ENCODE measurements at regions not wholly inside any gene's neighbourhood (a gene's known extent, or its start where the extent isn't known, plus 50 kb on each side); places are given as distances from the start of the nearest gene placed in this dataset.
A peak's percentile ranks its signal among the peaks of the same experiment; 100 is the strongest.
"Not testable (repeated sequence)": the region's sequence is repeated elsewhere in the genome, so short reads cannot be mapped to it uniquely, and the experiment has no call there.

DNA sequence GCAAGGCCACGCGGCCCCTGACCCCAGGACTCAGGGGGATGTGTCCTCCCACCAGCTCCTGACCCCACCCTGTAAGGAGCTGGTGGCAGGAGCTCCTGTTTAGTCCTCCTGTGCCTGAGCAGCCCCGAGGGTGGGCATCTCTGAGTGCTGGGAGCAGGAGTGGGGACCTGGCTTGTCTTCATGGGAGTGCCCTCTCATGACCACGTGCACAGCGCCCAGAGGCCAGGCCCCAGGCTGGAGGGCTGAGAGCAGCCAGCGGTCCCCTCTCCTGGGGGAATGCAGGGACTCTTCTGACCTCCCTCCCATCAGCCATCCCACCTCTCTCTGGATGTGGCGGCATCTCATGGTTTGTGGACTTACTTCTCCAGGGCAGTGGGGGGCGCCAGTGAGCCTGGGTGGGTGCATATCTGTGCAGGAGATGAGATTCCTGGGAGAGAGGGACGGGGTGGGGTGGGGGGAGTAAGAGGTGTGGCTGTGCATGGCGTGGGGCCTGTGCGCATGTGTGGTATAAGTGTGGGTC is 205.6 kb downstream of the TBC1D2B start:
- DNase-seq, result no peak
- Histone ChIP-seq H3K9me3 (no peaks in the 10 kb centered on the region), H3K4me3 (no peak overlapping the region), H3K27me3 (no peaks in the 10 kb centered on the region), H3K36me3 (no peaks in the 10 kb centered on the region)

DNA sequence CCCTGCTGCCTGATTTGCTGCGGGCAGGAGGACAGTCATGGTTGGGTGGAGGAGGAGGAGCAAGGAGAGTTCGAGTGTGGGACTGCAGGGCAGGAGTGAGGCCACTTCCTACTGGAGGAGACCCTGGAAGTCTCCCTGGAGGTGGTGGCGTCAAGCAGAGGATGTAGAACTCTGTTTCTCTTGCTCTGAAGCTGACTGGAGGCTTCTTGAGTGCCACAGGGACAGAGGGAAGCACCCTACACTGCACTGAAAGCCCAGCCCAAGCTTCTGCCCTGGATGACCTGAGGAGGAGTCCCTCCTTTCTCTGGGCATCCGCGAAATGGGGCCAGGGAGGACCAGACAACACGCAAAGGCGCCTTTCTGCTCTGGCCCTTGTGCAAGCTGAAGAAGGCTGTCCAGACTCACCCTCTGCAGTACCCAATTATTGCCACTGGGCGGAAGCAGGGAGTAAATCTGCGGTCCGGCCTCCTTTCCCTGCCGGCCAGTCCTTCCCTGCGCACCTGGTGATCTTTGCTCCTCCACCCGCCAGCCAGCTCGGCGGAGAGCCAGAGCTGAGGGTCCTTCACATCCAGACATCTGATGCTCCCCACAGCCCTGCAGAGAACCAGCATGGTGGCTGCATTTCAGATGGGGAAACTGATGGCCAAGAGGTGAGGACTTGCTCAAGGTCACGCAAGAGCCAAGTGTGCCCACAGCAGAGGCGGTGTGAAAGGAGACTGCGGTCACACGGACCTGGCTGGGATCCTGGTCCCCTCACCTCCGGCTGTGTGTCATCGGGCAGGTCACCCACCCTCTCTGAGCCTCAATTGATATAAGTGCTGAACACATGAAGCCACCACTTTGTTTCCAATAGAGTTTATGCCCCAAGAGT is 207.1 kb downstream of the TBC1D2B start:
- H3K4me3 ChIP-seq, result no peak overlapping the region
- no peaks in the 10 kb centered on the region for H3K27me3 ChIP-seq
- no peaks in the 10 kb centered on the region for H3K36me3 ChIP-seq
- peak; percentile 65 for DNase-seq
- H3K9me3 ChIP-seq, result no peaks in the 10 kb centered on the region

DNA sequence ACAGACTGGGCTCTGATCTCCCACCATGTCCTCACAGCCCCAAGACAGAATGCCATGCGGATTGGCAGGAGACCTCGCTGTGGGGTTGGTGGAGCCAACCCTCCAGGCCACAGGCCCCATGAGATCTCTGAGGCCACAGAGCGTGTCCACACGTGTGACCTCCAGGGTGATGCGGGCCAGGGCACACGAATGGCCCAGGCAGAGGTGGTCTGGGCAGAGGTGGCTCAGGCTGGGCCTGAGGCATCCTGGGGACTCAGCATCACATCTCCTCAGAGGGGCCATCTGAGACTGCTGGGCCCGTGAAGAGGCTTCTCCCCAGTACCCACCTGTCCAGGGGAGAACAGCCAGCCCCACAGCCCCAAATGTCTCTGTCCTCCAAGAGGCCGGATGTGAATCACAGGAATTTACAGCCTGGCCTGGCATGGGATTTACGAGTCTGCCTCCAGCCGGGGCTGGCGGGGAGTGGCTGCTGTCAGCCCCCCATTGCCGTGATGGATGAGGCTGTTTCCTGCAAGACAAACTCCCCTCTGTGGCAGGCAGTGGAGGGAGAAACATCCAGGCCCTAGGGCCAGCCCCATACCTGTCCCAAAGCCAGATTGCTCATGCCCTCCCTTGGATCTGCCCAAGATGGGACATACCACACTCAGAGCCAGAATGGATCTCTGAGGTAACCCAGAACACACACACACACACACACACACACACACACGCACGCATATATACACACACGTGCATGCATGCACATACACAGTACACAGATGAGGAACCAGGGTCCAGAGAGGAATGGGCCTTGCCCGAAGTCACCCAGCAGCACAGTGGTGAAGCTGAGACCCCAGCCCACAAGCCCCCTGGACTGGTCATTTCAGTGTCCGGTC is 208.3 kb downstream of the TBC1D2B start:
- Histone ChIP-seq H3K9me3 (no peaks in the 10 kb centered on the region), H3K4me3 (no peak overlapping the region), H3K36me3 (no peaks in the 10 kb centered on the region), H3K27me3 (no peaks in the 10 kb centered on the region)
- DNase-seq, result peak; percentile 75

DNA sequence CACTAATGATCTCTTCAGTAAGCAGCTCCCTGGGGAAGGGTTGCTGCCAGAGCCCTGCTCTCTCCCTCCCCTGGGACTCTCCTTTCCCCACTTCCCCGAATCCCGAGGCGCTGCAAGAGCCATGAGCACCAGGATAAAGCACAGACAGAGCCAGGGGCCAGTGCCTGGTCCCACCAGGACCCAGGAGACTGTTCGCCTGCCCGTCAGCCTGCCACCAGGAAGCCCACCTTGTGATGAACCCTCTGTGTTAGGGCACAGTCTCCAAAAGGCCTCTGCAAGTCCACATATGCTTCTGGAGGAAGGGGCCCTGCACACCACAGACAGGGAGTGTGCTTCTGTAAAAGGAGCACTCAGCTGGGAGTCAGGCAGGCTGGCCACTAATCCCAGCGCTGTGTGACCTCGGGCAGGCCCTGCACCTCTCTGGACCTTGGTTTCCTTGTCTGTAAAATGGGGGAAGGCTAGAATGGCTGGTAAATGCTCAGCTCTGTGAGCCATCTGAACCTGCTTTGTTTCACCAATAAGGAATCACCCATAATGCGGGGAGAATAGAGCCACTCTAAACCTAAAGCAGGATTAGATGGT is 209.4 kb downstream of the TBC1D2B start:
- not testable (repeated sequence) for H3K4me3 ChIP-seq, DNase-seq, H3K36me3 ChIP-seq, H3K9me3 ChIP-seq, H3K27me3 ChIP-seq

GRCh38 chr15:77867266-77868047 is 210.1 kb downstream of the TBC1D2B start:
- Histone ChIP-seq H3K9me3 (no peaks in the 10 kb centered on the region), H3K27me3 (no peaks in the 10 kb centered on the region), H3K36me3 (no peaks in the 10 kb centered on the region), H3K4me3 (no peak overlapping the region)
- no peak for DNase-seq

GRCh38 chr15:77866596-77867125 is 210.8 kb downstream of the TBC1D2B start:
- Histone ChIP-seq H3K9me3 (no peaks in the 10 kb centered on the region), H3K4me3 (no peak overlapping the region), H3K36me3 (no peaks in the 10 kb centered on the region), H3K27me3 (no peaks in the 10 kb centered on the region)
- no peak for DNase-seq

- Histone ChIP-seq H3K36me3 (no peaks in the 10 kb centered on the region), H3K4me3 (no peak overlapping the region), H3K27me3 (no peaks in the 10 kb centered on the region), H3K9me3 (no peaks in the 10 kb centered on the region)
- DNase-seq, result no peak
These were observed 211.3 kb downstream of the TBC1D2B start for GRCh38 chr15:77866186-77866585.

DNA sequence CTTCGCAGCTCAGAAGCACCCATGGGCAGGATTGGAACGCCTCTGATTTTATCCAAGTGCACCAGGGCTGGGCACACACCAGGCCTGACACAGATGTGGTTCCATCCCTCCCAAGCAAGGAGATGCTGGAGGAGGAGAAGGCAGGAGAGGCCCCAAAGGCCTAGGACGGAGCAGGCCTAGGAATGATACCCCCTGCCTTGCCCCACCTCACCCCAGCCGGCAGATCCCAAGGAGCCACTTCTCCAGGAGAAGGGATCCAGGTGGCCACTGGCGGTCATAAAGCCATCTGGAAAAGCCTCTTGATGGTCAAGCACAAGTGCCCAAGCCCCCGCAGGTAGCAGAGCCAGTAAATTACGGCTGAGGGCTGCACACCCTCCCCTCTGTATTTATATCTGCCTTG is 211.8 kb downstream of the TBC1D2B start:
- no peak overlapping the region for H3K4me3 ChIP-seq
- H3K27me3 ChIP-seq, result no peaks in the 10 kb centered on the region
- DNase-seq, result no peak
- H3K36me3 ChIP-seq, result no peaks in the 10 kb centered on the region
- H3K9me3 ChIP-seq, result no peaks in the 10 kb centered on the region

DNA sequence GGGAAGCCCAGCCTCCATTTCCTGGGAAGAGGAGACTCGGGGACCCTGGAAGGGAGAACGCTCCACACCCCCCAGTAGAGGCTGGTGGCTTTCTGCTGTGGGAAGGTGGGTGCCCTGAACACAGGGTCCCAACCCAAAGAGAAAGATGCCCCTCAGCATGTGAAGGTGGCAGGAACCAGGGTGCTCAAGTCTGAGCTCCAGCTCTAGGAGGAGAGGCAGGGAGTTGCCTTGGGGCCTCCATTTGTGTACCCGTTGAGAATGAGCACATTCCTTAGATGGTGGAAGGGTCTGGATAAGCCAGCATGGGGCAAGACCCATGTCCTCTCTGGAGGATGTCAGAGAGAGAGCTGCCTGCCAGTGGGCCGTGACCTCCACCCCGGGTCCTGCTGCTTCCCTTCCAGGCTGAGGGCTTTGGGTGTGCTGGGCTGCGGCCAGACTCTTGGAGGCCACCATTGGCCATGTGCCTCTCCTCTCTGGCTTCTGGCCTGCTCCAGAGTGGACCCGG is 212.4 kb downstream of the TBC1D2B start:
- Histone ChIP-seq H3K9me3 (no peaks in the 10 kb centered on the region), H3K36me3 (no peaks in the 10 kb centered on the region), H3K27me3 (no peaks in the 10 kb centered on the region), H3K4me3 (no peak overlapping the region)
- no peak for DNase-seq

DNA sequence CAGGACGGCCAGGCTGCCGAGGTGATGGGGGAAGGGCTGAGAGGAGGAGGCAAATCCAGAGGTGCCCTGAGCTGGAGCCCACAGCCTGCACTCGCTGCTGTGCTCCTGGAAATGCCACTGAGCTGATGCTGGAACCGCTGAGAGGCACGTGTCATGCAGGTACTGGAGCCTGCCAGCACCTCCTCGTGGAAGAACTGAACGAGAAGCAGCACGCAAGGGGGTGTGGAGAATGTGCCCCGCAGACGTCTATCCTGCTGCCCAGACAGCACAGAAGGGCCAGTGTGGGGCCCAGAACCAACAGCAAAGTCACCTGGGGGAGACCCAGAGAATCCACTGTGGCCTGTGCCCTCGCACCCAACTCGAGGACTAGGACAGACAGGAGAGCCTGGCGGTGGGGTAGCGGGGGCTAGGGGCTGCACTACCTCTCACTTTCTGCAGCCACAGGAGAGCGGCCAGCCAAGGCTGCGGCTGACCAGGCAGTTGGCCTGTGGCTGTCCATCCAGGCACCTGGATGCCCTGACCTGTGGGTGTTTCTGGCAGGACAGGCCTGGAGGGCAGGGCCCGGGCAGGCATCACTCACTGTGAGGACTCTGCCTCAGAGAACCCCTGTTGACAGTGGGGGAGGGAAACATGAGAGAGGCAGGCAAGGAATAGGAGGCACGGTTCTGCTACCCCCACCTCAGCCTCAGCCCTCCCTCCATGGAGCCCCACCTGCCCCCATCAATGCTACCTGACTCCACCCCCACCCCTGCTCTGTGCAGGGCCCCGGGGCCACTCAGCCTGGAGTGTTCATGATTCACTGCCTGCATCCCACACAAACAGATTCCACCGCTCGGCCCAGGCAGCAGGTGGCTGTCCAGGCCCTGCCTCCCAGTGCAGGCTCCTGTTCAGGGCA is 213.1 kb downstream of the TBC1D2B start:
- DNase-seq, result no peak
- no peak overlapping the region for H3K4me3 ChIP-seq
- no peaks in the 10 kb centered on the region for H3K9me3 ChIP-seq
- H3K27me3 ChIP-seq, result no peaks in the 10 kb centered on the region
- H3K36me3 ChIP-seq, result no peaks in the 10 kb centered on the region

GRCh38 chr15:77863491-77864105 is 213.9 kb downstream of the TBC1D2B start:
- Histone ChIP-seq H3K36me3 (no peaks in the 10 kb centered on the region), H3K4me3 (no peak overlapping the region), H3K27me3 (no peaks in the 10 kb centered on the region), H3K9me3 (no peaks in the 10 kb centered on the region)
- no peak for DNase-seq

DNA sequence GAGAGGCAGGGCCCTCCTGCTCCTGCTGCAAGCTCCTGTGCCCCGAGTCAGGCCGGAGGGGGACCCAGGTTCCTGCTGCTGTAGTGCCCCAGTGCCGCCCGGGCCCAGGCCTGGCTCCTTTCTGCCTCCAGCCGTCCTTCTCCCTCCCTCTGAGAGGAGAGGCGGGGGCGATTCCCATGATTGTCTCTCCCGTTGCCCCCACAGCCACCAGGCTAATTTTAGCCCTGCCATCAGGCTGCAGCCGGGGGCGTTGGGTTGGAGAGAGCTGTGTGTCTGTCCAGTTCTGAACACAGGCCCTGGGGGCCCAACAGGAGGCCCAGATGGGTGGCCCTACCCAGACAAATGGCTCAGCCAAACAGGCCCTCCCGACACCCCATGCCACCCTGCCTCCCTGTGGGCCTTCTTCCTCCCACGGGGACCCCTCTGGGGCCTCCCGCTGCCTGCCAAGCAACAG is 214.8 kb downstream of the TBC1D2B start:
- DNase-seq, result no peak
- Histone ChIP-seq H3K9me3 (no peaks in the 10 kb centered on the region), H3K27me3 (no peaks in the 10 kb centered on the region), H3K36me3 (no peaks in the 10 kb centered on the region), H3K4me3 (no peak overlapping the region)

DNA sequence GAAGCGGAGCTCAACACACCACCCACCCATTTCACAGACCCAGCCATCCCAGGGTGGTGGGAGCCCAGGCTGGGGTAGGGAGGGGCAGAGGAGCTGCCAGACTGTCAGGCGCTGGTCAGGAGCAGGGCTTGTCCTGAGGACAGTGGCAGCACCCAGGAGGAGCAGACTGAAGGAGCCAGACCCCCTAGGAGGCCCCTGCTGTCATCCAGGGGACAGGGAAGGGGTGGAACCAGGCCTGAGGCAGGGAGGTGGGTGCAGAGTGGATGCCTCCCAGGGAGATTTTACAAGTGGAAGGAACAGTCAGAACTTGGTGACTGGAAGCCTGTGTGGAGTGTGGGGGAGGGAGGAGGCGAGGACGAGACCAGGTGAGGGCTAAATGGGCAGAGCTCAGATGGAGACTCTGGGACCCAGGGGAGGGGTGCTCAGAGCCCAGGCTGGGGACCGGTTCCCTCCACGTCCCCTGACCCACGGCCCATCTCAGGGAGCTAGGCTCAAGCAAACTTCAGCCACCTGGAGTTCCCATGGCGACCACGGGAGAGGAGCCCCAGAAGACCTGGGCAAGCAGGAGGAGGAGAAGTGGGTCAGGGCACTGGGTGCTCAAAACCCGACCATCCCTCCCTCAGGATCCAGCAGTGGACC is 215.4 kb downstream of the TBC1D2B start:
- H3K9me3 ChIP-seq, H3K4me3 ChIP-seq, DNase-seq, H3K27me3 ChIP-seq, H3K36me3 ChIP-seq: not testable (repeated sequence)

GRCh38 chr15:77860071-77860691 is 217.3 kb downstream of the TBC1D2B start:
- Histone ChIP-seq H3K4me3 (no peak overlapping the region), H3K9me3 (no peaks in the 10 kb centered on the region), H3K36me3 (no peaks in the 10 kb centered on the region), H3K27me3 (no peaks in the 10 kb centered on the region; the same call in 1 of the 2 replicates)
- DNase-seq, result no peak

All from MG63 (cell line).